SU-DHL-6 (cell line): ENCODE measurements at regions not wholly inside any gene's neighbourhood (a gene's known extent, or its start where the extent isn't known, plus 50 kb on each side); places are given as distances from the start of the nearest gene placed in this dataset.

Experiments used
- H2AFZ ChIP-seq: fragments of 200-600 bp; sonication (generic); 2 replicates; pipeline ENCODE4 v1.6.1; 2014; ENCODE audit warnings: low read depth, mild to moderate bottlenecking, moderate library complexity, mixed read lengths, antibody characterized with exemption, low read length; ENCODE audit not compliant: severe bottlenecking
- H3F3A ChIP-seq: fragments of 200-600 bp; shearing (Covaris generic); 2 replicates; pipeline ENCODE4 v1.6.0; 2016; ENCODE audit warnings: antibody characterized with exemption, mild to moderate bottlenecking; ENCODE audit not compliant: insufficient read depth
- H3K27ac ChIP-seq: fragments of 200-600 bp; sonication (generic); 2 replicates; pipeline ENCODE4 v1.5.1; 2016; ENCODE audit warnings: low read depth, mild to moderate bottlenecking, low read length, moderate library complexity, mixed read lengths
- H3K27me3 ChIP-seq: fragments of 200-600 bp; sonication (generic), shearing (Covaris generic); 2 replicates; pipeline ENCODE4 v1.6.0; 2014; ENCODE audit warnings: mild to moderate bottlenecking, low read length
- H3K36me3 ChIP-seq: fragments of 200-600 bp; sonication (generic); 2 replicates; pipeline ENCODE4 v1.6.1; 2014; ENCODE audit warnings: mild to moderate bottlenecking, low read length, mixed read lengths
- H3K4me2 ChIP-seq: fragments of 300-600, 200-600 bp; shearing (Covaris generic), sonication (generic); 2 replicates; pipeline ENCODE4 v1.6.0; 2014; ENCODE audit warnings: low read length, low read depth, mild to moderate bottlenecking; ENCODE audit not compliant: poor library complexity, severe bottlenecking
- H3K4me3 ChIP-seq: fragments of 200-600 bp; sonication (generic); 2 replicates; pipeline ENCODE4 v1.5.1; 2014; ENCODE audit warnings: antibody characterized with exemption, low read length, mild to moderate bottlenecking, mixed read lengths; ENCODE audit not compliant: insufficient read depth, poor library complexity, severe bottlenecking
- H3K79me2 ChIP-seq: fragments of 200-600 bp; sonication (generic); 2 replicates; pipeline ENCODE4 v1.6.1; 2014; ENCODE audit warnings: mild to moderate bottlenecking, low read length, moderate library complexity; ENCODE audit not compliant: insufficient read depth
- H3K9ac ChIP-seq: fragments of 200-600 bp; sonication (generic); 2 replicates; pipeline ENCODE4 v1.7.0; 2014; ENCODE audit warnings: mild to moderate bottlenecking, low read length
- H3K9me2 ChIP-seq: fragments of 200-600 bp; sonication (generic); replicated peaks from 2 replicates; pipeline ENCODE4 v1.6.1; 2014; ENCODE audit warnings: low read length; ENCODE audit not compliant: insufficient read depth
- H3K9me3 ChIP-seq: fragments of 200-600 bp; sonication (generic); 2 replicates; pipeline ENCODE4 v1.6.1; 2014; ENCODE audit warnings: low read length, mixed read lengths; ENCODE audit not compliant: insufficient read depth
- H4K20me1 ChIP-seq: fragments of 200-600 bp; sonication (generic); 2 replicates; pipeline ENCODE4 v1.6.1; 2014; ENCODE audit warnings: low read depth, mild to moderate bottlenecking, antibody characterized with exemption, low read length, moderate library complexity, mixed read lengths
- CTCF ChIP-seq: fragments of 200-600 bp; sonication (generic); IDR thresholded peaks from one replicate; pipeline ENCODE4 v1.5.1; 2017; ENCODE audit warnings: antibody characterized with exemption, mild to moderate bottlenecking, low read length, moderate library complexity; ENCODE audit not compliant: insufficient read depth, poor library complexity, severe bottlenecking
- EZH2phosphoT487 ChIP-seq: fragments of 200-600 bp; sonication (generic), shearing (Covaris generic); conservative IDR thresholded peaks from 2 replicates; pipeline ENCODE4 v1.6.1; 2018; ENCODE audit warnings: mild to moderate bottlenecking, antibody characterized with exemption, low read length, moderate library complexity, mixed read lengths

- Histone ChIP-seq H3K9me3 (no peaks in the 10 kb centered on the region), H3K79me2 (no peaks in the 10 kb centered on the region), H3K27me3 (no peaks in the 10 kb centered on the region), H3F3A (no peaks in the 10 kb centered on the region), H3K4me2 (no peak overlapping the region), H3K27ac (no peak overlapping the region), H3K4me3 (no peak overlapping the region), H3K9ac (no peak overlapping the region), H4K20me1 (no peaks in the 10 kb centered on the region), H3K9me2 (no peaks in the 10 kb centered on the region), H3K36me3 (no peaks in the 10 kb centered on the region), H2AFZ (no peak overlapping the region)
- TF ChIP-seq EZH2phosphoT487 (no peak), CTCF (no peak)
Measured at GRCh38 chr16:86988920-86989696, 328.1 kb downstream of the C16orf95 start.

- no peaks in the 10 kb centered on the region for H3K36me3 ChIP-seq
- H3K4me2 ChIP-seq, result no peak overlapping the region
- H3F3A ChIP-seq, result no peaks in the 10 kb centered on the region
- no peaks in the 10 kb centered on the region for H4K20me1 ChIP-seq
- no peak overlapping the region for H2AFZ ChIP-seq
- no peaks in the 10 kb centered on the region for H3K9me3 ChIP-seq
- H3K4me3 ChIP-seq, result no peak overlapping the region
- H3K79me2 ChIP-seq, result no peaks in the 10 kb centered on the region
- H3K9me2 ChIP-seq, result no peaks in the 10 kb centered on the region
- H3K27ac ChIP-seq, result no peak overlapping the region
- TF ChIP-seq CTCF, result no peak
- no peak for TF ChIP-seq EZH2phosphoT487
- no peaks in the 10 kb centered on the region for H3K27me3 ChIP-seq
- no peak overlapping the region for H3K9ac ChIP-seq
Measured at GRCh38 chr16:86990451-86990850, 326.7 kb downstream of the C16orf95 start.

- H3K9me3 ChIP-seq, result no peaks in the 10 kb centered on the region
- H3K4me2 ChIP-seq, result no peak overlapping the region
- no peaks in the 10 kb centered on the region for H3K27me3 ChIP-seq
- H3F3A ChIP-seq, result no peaks in the 10 kb centered on the region
- no peak overlapping the region for H3K27ac ChIP-seq
- TF ChIP-seq EZH2phosphoT487, result no peak
- TF ChIP-seq CTCF, result no peak
- H2AFZ ChIP-seq, result no peak overlapping the region
- no peak overlapping the region for H3K9ac ChIP-seq
- no peaks in the 10 kb centered on the region for H3K36me3 ChIP-seq
- H3K9me2 ChIP-seq, result no peaks in the 10 kb centered on the region
- no peaks in the 10 kb centered on the region for H4K20me1 ChIP-seq
- H3K79me2 ChIP-seq, result no peaks in the 10 kb centered on the region
- H3K4me3 ChIP-seq, result no peak overlapping the region
Measured at GRCh38 chr16:86991679-86992078, 325.5 kb downstream of the C16orf95 start.
